GM21723 (cell line): ENCODE measurements at regions not wholly inside any gene's neighbourhood (a gene's known extent, or its start where the extent isn't known, plus 50 kb on each side); places are given as distances from the start of the nearest gene placed in this dataset.
"Not testable (repeated sequence)": the region's sequence is repeated elsewhere in the genome, so short reads cannot be mapped to it uniquely, and the experiment has no call there.

ENCODE experiments used
- ATAC-seq: cut with Tn5 transposase; IDR thresholded peaks from one replicate; pipeline ENCODE4 v1.9.1; 2021; ENCODE audit warnings: mild to moderate bottlenecking, moderate library complexity; ENCODE audit not compliant: unreplicated experiment

GRCh38 chr7:112540839-112541577 lies 60.2 kb downstream of the LSMEM1 start:
- ATAC-seq = no peak

- no peak for ATAC-seq
Observed at GRCh38 chr7:112546723-112547513, 66.1 kb downstream of the LSMEM1 start.

- no peak for ATAC-seq
Observed at GRCh38 chr7:112547916-112548315, 67.1 kb downstream of the LSMEM1 start.

GRCh38 chr7:112550468-112551060 lies 69.8 kb downstream of the LSMEM1 start:
- peak; percentile 95 for ATAC-seq

- not testable (repeated sequence) for ATAC-seq
Observed at GRCh38 chr7:112551521-112551920, 70.7 kb downstream of the LSMEM1 start.

GRCh38 chr7:112554591-112554990 lies 73.8 kb downstream of the LSMEM1 start:
- ATAC-seq = no peak

GRCh38 chr7:112556633-112557032 lies 75.8 kb downstream of the LSMEM1 start:
- ATAC-seq = peak; percentile 97

- ATAC-seq = no peak
Observed at GRCh38 chr7:112566442-112567324, 85.9 kb downstream of the LSMEM1 start.

GRCh38 chr7:112567388-112567787 lies 86.6 kb downstream of the LSMEM1 start:
- no peak for ATAC-seq

- ATAC-seq = no peak
Observed at GRCh38 chr7:112571852-112572607, 91.2 kb downstream of the LSMEM1 start.

- no peak for ATAC-seq
Observed at GRCh38 chr7:112572669-112573301, 92.0 kb downstream of the LSMEM1 start.

GRCh38 chr7:112573302-112574039 lies 92.7 kb downstream of the LSMEM1 start:
- ATAC-seq = no peak

- no peak for ATAC-seq
Observed at GRCh38 chr7:112575864-112576263, 95.1 kb downstream of the LSMEM1 start.

- ATAC-seq = no peak
Observed at GRCh38 chr7:112579388-112579787, 98.6 kb downstream of the LSMEM1 start.

- ATAC-seq = no peak
Observed at GRCh38 chr7:112580717-112581435, 100.1 kb downstream of the LSMEM1 start.

GRCh38 chr7:112581529-112581928 lies 100.7 kb downstream of the LSMEM1 start:
- ATAC-seq = no peak

GRCh38 chr7:112584290-112584689 lies 103.5 kb downstream of the LSMEM1 start:
- ATAC-seq = no peak

- no peak for ATAC-seq
Observed at GRCh38 chr7:112587504-112587903, 106.7 kb downstream of the LSMEM1 start.
